Right lobe of liver (tissue), 6 donors: ENCODE measurements at regions not wholly inside any gene's neighbourhood (a gene's known extent, or its start where the extent isn't known, plus 50 kb on each side); places are given as distances from the start of the nearest gene placed in this dataset.

Source experiments
- ATAC-seq, 4 donors: fragments of 200-7000 bp; cut with Tn5 transposase; one replicate each; pipeline ENCODE4 v1.9.1; 2020; ENCODE audit warnings: mild to moderate bottlenecking in 4 of 4, moderate library complexity in 4 of 4
- DNase-seq, 3 donors: peaks; one replicate each; pipeline ENCODE4 v3.0.0-alpha.2; 2020
- H3K27ac ChIP-seq, 3 donors: fragments of 200-600 bp; one replicate each; pipeline ENCODE4 v1.8.0; 2022
- H3K27me3 ChIP-seq, 2 donors: fragments of 200-600 bp; one replicate each; pipeline ENCODE4 v1.8.0; 2022
- H3K36me3 ChIP-seq, 4 donors: fragments of 200-600 bp; sonication (generic) in 1 of 4; one replicate each; pipeline versions ENCODE4 v1.5.1 to v1.8.0; 2017 to 2022; ENCODE audit warnings: control low read depth in 1 of 4
- H3K4me1 ChIP-seq, 4 donors: fragments of 200-600 bp; sonication (generic) in 1 of 4; one replicate each; pipeline versions ENCODE4 v1.5.1 to v1.8.0; 2017 to 2022; ENCODE audit warnings: control low read depth in 1 of 4
- H3K4me3 ChIP-seq, 3 donors: fragments of 200-600 bp; one replicate each; pipeline ENCODE4 v1.8.0; 2022
- H3K9me3 ChIP-seq, 4 donors: fragments of 200-600 bp; sonication (generic) in 1 of 4; one replicate each; pipeline versions ENCODE4 v1.5.1 to v1.8.0; 2017 to 2022; ENCODE audit warnings: control low read depth in 1 of 4
- POLR2A ChIP-seq: fragments of 450-650 bp; IDR thresholded peaks from one replicate; pipeline ENCODE4 v1.6.1; 2017; ENCODE audit warnings: antibody characterized with exemption, mild to moderate bottlenecking
- WGBS: methylation state at CpG from one replicate; pipeline ENCODE4 v1.1.6; 2018; ENCODE audit warnings: low coverage, low lambda C conversion rate; ENCODE audit not compliant: insufficient coverage; ENCODE audit errors: missing lambda C conversion rate; 5-methylcytosine and 5-hydroxymethylcytosine counted together
- intact Hi-C, 2 donors: fragments of 100-400 bp; cut with DNase I; formaldehyde crosslinking; loops; one replicate each; pipeline versions ENCODE4 v1.11.2 to v1.14.1; 2022
- TF ChIP-seq, protein P1 (sequence below), 4 donors: fragments of 200-600 bp in 3 of 4; fragments of 450-650 bp in 1 of 4; IDR thresholded peaks; one replicate each; pipeline versions ENCODE4 v1.5.1 to v1.8.0; 2016 to 2022; ENCODE audit warnings: antibody characterized with exemption in 4 of 4, mild to moderate bottlenecking in 2 of 4
- donor health status: DM: no; HTN: yes; CAD: no.
- donor health status: DM: no; HTN: no; CAD: no.
- donor health status: DM: no; HTN: no; CAD: no.
- donor health status: DM: no; HTN: yes; CAD: no.
- donor health status: DM: no; HTN: yes; CAD: no.

DNA sequence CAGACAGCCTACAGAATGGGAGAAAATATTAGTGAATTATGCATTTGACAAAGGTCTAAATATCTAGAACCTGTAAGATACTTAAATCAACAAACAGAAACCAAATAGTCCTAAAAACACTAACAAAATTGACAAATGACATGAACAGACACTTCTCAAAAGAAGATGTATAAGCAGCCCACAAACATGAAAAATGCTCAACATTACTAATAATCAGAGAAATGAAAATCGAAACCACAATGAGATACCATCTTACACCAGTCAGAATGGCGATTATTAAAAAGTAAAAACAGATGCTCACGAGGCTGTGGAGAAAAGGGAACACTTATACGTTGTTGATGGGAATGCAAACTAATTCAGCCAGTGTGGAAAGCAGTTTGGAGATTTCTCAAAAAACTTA lies 1186.8 kb downstream of the DTWD2 start:
- no peak for DNase-seq
- ATAC-seq = no peak
- no peaks in the 10 kb centered on the region for H3K36me3 ChIP-seq
- intact Hi-C loops = no loop called here
- H3K27ac ChIP-seq = no peak overlapping the region
- H3K4me1 ChIP-seq = no peaks in the 10 kb centered on the region
- TF ChIP-seq POLR2A = no peak
- TF ChIP-seq, protein P1, sequence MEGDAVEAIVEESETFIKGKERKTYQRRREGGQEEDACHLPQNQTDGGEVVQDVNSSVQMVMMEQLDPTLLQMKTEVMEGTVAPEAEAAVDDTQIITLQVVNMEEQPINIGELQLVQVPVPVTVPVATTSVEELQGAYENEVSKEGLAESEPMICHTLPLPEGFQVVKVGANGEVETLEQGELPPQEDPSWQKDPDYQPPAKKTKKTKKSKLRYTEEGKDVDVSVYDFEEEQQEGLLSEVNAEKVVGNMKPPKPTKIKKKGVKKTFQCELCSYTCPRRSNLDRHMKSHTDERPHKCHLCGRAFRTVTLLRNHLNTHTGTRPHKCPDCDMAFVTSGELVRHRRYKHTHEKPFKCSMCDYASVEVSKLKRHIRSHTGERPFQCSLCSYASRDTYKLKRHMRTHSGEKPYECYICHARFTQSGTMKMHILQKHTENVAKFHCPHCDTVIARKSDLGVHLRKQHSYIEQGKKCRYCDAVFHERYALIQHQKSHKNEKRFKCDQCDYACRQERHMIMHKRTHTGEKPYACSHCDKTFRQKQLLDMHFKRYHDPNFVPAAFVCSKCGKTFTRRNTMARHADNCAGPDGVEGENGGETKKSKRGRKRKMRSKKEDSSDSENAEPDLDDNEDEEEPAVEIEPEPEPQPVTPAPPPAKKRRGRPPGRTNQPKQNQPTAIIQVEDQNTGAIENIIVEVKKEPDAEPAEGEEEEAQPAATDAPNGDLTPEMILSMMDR (IDR thresholded peaks at IDR 0.05) = no peak
- H3K9me3 ChIP-seq = no peaks in the 10 kb centered on the region
- H3K27me3 ChIP-seq = no peaks in the 10 kb centered on the region
- no peak overlapping the region for H3K4me3 ChIP-seq
- 49% methylated on average over 4 of the region's 4 CpGs for WGBS

DNA sequence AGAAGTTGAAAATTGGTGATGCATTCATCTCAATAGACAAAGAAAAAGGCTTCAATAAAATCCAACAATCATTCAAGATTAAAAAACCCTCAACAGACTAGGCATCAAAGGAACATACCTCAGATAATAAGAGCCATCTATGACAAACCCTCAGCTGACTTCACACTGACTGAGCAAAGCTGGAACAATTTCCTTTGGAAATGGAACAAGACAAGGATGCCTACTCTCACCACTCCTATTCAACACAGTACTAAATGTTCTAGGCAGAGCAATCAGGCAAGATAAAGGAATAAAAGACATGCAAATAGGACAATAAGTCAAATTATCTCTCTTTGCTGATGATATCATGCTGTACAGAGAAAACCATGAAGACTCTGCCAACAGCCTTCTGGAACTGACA lies 1188.1 kb downstream of the DTWD2 start:
- no peaks in the 10 kb centered on the region for H3K4me1 ChIP-seq
- H3K27me3 ChIP-seq = no peaks in the 10 kb centered on the region
- intact Hi-C loops = no loop called here
- no peaks in the 10 kb centered on the region for H3K9me3 ChIP-seq
- no peak for DNase-seq
- no peak for ATAC-seq
- no peak overlapping the region for H3K4me3 ChIP-seq
- TF ChIP-seq, protein P1 (IDR thresholded peaks at IDR 0.05) = no peak
- no peak for TF ChIP-seq POLR2A
- H3K36me3 ChIP-seq = no peaks in the 10 kb centered on the region
- H3K27ac ChIP-seq = no peak overlapping the region

DNA sequence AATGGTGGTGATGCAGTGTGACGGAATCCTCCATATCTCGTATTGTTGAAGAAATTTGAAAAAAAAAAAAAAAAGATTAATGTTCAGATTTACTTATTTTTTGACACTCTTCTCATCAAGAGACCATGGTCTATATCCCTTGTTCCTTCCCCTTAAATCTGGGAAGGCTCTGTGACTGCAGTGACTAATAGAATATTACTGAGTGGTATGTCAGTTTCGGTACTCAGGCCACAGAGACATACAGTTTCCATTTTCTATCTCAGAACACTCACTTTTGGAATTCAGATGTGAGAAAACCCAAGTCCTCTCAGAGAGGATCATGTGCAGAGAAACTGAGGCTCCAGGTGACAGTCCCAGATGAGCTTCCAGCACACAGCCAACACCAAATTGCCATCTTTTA lies 1193.5 kb downstream of the DTWD2 start:
- TF ChIP-seq, protein P1 (IDR thresholded peaks at IDR 0.05) = no peak
- TF ChIP-seq POLR2A = no peak
- DNase-seq (no peak), ATAC-seq (no peak)
- H3K9me3 ChIP-seq = no peaks in the 10 kb centered on the region
- WGBS = 64% methylated on average over 3 of the region's 3 CpGs
- no peak overlapping the region for H3K27ac ChIP-seq
- no peaks in the 10 kb centered on the region for H3K36me3 ChIP-seq
- intact Hi-C loops = no loop called here
- H3K27me3 ChIP-seq = no peaks in the 10 kb centered on the region
- no peaks in the 10 kb centered on the region for H3K4me1 ChIP-seq
- no peak overlapping the region for H3K4me3 ChIP-seq

DNA sequence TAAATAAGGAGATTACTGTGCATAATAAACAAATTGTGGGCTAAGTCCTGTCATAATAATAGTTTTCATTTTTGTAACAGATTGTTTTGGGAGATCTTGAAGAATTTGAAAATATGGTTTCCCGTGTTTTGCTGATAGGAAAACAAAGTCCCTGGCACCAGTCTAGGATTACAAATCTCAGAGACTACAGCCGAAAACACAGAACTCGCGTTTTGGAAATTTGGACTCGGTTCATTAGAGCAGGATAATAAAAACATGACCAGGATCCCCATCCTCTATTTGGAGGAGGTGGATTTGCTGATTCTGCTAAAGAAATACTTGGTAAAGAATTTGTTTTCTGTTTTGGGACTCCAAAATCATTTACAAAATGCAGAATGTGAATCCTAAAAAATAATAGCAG lies 1194.4 kb downstream of the DTWD2 start:
- intact Hi-C loops = no loop called here
- Histone ChIP-seq H3K27me3 (no peaks in the 10 kb centered on the region), H3K27ac (no peak overlapping the region), H3K36me3 (no peaks in the 10 kb centered on the region), H3K4me3 (no peak overlapping the region), H3K9me3 (no peaks in the 10 kb centered on the region), H3K4me1 (no peaks in the 10 kb centered on the region)
- DNase-seq (no peak), ATAC-seq (no peak)
- 44% methylated on average over 5 of the region's 5 CpGs for WGBS
- no peak for TF ChIP-seq POLR2A
- TF ChIP-seq, protein P1 (IDR thresholded peaks at IDR 0.05) = no peak

DNA sequence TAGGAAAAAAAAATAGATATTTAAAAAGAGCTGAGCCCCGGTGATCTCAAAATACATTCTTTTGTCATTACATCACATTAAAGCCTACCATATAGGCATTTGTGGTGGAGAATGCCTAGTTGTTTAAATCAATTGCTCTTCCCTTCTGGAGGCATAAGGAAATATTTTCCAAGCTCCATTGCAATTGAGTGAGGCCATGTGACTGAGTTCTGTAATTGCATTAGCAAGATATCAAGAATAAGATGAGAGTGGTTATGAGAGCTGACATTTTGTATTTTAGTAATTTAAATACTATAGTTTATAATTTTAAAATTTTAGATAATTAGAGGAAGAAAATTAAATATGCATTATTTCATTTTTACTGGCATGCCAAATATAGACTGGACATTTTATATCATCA lies 1195.9 kb downstream of the DTWD2 start:
- no peak for TF ChIP-seq POLR2A
- TF ChIP-seq, protein P1 (IDR thresholded peaks at IDR 0.05) = no peak
- intact Hi-C loops = no loop called here
- Histone ChIP-seq H3K36me3 (no peaks in the 10 kb centered on the region), H3K4me3 (no peak overlapping the region), H3K9me3 (no peaks in the 10 kb centered on the region), H3K27me3 (no peaks in the 10 kb centered on the region), H3K4me1 (no peaks in the 10 kb centered on the region), H3K27ac (no peak overlapping the region)
- no peak for ATAC-seq
- no peak for DNase-seq
- 67% methylated on average over 1 of the region's 1 CpG for WGBS
